GM12878 (cell line): ENCODE measurements at regions not wholly inside any gene's neighbourhood (a gene's known extent, or its start where the extent isn't known, plus 50 kb on each side); places are given as distances from the start of the nearest gene placed in this dataset.

Experiments
- NBN ChIP-seq: fragments of 450-650 bp; IDR thresholded peaks from 2 replicates; pipeline ENCODE4 v1.6.1; 2016
- POLR2A ChIP-seq: IDR thresholded peaks from 2 replicates; pipeline ENCODE4 v1.6.1; 2011; ENCODE audit warnings: low read depth, mild to moderate bottlenecking, low read length
- POLR2AphosphoS2 ChIP-seq: IDR thresholded peaks from 2 replicates; pipeline ENCODE4 v1.6.1; 2011; ENCODE audit warnings: low read depth, mild to moderate bottlenecking, low read length, improper control_type of control experiment, moderate library complexity
- RBBP5 ChIP-seq: fragments of 200-600 bp; sonication (generic); conservative IDR thresholded peaks from 2 replicates; pipeline ENCODE4 v1.6.1; 2016
- SP1 ChIP-seq: IDR thresholded peaks from one replicate; pipeline ENCODE4 v1.6.1; 2011; ENCODE audit warnings: low read depth, low read length
- ZBTB33 ChIP-seq: fragments of 450-650 bp; IDR thresholded peaks from 2 replicates; pipeline ENCODE4 v1.6.1; 2017; ENCODE audit warnings: mild to moderate bottlenecking
- TF ChIP-seq, protein P1 (sequence below): fragments of 450-650 bp; IDR thresholded peaks from 2 replicates; pipeline ENCODE4 v1.6.1; 2018; ENCODE audit warnings: mild to moderate bottlenecking, low read depth, moderate library complexity; ENCODE audit not compliant: partially characterized antibody
- TF ChIP-seq, protein P2 (sequence below), 3 experiments: IDR thresholded peaks in 2 of 3; conservative IDR thresholded peaks in 1 of 3; 2 replicates each; pipeline ENCODE4 v1.5.1; 2011; ENCODE audit warnings: low read depth in 3 of 3, low read length in 3 of 3, mild to moderate bottlenecking in 3 of 3, control low read depth in 2 of 3, moderate library complexity in 2 of 3, inconsistent platforms in 1 of 3, mixed read lengths in 1 of 3; ENCODE audit not compliant: control insufficient read depth in 2 of 3, insufficient read depth in 1 of 3; ENCODE audit errors: extremely low read depth in 1 of 3
- TF ChIP-seq, protein P3 (sequence below): IDR thresholded peaks from 2 replicates; pipeline ENCODE4 v1.6.1; 2012; ENCODE audit warnings: low read depth, low read length, improper control_type of control experiment
- TF ChIP-seq, protein P4 (sequence below): IDR thresholded peaks from 2 replicates; pipeline ENCODE4 v1.6.1; 2012; ENCODE audit warnings: mild to moderate bottlenecking, low read depth, low read length

GRCh38 chr7:142469696-142470543 lies 212.1 kb upstream of the PRSS58 start:
- TF ChIP-seq RBBP5 (no peak), NBN (no peak), POLR2A (no peak), SP1 (no peak), ZBTB33 (no peak), POLR2AphosphoS2 (no peak)
- TF ChIP-seq, protein P1, sequence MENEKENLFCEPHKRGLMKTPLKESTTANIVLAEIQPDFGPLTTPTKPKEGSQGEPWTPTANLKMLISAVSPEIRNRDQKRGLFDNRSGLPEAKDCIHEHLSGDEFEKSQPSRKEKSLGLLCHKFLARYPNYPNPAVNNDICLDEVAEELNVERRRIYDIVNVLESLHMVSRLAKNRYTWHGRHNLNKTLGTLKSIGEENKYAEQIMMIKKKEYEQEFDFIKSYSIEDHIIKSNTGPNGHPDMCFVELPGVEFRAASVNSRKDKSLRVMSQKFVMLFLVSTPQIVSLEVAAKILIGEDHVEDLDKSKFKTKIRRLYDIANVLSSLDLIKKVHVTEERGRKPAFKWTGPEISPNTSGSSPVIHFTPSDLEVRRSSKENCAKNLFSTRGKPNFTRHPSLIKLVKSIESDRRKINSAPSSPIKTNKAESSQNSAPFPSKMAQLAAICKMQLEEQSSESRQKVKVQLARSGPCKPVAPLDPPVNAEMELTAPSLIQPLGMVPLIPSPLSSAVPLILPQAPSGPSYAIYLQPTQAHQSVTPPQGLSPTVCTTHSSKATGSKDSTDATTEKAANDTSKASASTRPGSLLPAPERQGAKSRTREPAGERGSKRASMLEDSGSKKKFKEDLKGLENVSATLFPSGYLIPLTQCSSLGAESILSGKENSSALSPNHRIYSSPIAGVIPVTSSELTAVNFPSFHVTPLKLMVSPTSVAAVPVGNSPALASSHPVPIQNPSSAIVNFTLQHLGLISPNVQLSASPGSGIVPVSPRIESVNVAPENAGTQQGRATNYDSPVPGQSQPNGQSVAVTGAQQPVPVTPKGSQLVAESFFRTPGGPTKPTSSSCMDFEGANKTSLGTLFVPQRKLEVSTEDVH = no peak
- TF ChIP-seq, protein P2, sequence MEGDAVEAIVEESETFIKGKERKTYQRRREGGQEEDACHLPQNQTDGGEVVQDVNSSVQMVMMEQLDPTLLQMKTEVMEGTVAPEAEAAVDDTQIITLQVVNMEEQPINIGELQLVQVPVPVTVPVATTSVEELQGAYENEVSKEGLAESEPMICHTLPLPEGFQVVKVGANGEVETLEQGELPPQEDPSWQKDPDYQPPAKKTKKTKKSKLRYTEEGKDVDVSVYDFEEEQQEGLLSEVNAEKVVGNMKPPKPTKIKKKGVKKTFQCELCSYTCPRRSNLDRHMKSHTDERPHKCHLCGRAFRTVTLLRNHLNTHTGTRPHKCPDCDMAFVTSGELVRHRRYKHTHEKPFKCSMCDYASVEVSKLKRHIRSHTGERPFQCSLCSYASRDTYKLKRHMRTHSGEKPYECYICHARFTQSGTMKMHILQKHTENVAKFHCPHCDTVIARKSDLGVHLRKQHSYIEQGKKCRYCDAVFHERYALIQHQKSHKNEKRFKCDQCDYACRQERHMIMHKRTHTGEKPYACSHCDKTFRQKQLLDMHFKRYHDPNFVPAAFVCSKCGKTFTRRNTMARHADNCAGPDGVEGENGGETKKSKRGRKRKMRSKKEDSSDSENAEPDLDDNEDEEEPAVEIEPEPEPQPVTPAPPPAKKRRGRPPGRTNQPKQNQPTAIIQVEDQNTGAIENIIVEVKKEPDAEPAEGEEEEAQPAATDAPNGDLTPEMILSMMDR (IDR thresholded peaks at IDR 0.05 in 2 of 3, conservative IDR thresholded peaks at IDR 0.05 in 1 of 3; ENCODE audit: control insufficient read depth in 2 of 3, extremely low read depth in 1 of 3, insufficient read depth in 1 of 3, low read depth in 3 of 3, low read length in 3 of 3) = no peak
- TF ChIP-seq, protein P3, sequence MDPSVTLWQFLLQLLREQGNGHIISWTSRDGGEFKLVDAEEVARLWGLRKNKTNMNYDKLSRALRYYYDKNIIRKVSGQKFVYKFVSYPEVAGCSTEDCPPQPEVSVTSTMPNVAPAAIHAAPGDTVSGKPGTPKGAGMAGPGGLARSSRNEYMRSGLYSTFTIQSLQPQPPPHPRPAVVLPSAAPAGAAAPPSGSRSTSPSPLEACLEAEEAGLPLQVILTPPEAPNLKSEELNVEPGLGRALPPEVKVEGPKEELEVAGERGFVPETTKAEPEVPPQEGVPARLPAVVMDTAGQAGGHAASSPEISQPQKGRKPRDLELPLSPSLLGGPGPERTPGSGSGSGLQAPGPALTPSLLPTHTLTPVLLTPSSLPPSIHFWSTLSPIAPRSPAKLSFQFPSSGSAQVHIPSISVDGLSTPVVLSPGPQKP = no peak
- TF ChIP-seq, protein P4, sequence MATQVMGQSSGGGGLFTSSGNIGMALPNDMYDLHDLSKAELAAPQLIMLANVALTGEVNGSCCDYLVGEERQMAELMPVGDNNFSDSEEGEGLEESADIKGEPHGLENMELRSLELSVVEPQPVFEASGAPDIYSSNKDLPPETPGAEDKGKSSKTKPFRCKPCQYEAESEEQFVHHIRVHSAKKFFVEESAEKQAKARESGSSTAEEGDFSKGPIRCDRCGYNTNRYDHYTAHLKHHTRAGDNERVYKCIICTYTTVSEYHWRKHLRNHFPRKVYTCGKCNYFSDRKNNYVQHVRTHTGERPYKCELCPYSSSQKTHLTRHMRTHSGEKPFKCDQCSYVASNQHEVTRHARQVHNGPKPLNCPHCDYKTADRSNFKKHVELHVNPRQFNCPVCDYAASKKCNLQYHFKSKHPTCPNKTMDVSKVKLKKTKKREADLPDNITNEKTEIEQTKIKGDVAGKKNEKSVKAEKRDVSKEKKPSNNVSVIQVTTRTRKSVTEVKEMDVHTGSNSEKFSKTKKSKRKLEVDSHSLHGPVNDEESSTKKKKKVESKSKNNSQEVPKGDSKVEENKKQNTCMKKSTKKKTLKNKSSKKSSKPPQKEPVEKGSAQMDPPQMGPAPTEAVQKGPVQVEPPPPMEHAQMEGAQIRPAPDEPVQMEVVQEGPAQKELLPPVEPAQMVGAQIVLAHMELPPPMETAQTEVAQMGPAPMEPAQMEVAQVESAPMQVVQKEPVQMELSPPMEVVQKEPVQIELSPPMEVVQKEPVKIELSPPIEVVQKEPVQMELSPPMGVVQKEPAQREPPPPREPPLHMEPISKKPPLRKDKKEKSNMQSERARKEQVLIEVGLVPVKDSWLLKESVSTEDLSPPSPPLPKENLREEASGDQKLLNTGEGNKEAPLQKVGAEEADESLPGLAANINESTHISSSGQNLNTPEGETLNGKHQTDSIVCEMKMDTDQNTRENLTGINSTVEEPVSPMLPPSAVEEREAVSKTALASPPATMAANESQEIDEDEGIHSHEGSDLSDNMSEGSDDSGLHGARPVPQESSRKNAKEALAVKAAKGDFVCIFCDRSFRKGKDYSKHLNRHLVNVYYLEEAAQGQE = no peak
